Panc1 (cell line): ENCODE measurements at regions not wholly inside any gene's neighbourhood (a gene's known extent, or its start where the extent isn't known, plus 50 kb on each side); places are given as distances from the start of the nearest gene placed in this dataset.

Source experiments
- ATAC-seq: fragments of 200-7000 bp; cut with Tn5 transposase; 2 replicates; pipeline ENCODE4 v1.9.1; 2020; ENCODE audit warnings: mild to moderate bottlenecking, moderate library complexity
- BruUV-seq: library from RNA; stranded (reverse); fragments of 400-500 nt; replicated peaks from 2 replicates; lab custom pipeline; 2021; lab: Mats Ljungman, UMichigan
- CTCF ChIA-PET: fragments of 300-600 bp; sonication (Branson Sonifier 250); formaldehyde crosslinking; loops from one replicate; lab custom pipeline; 2022; ENCODE audit warnings: antibody characterized with exemption; lab: Charles Lee
- POLR2A ChIA-PET: fragments of 300-600 bp; sonication (Branson Sonifier 250); formaldehyde crosslinking; loops from one replicate; lab custom pipeline; 2022; ENCODE audit warnings: antibody characterized with exemption; lab: Charles Lee
- DNase-seq: peaks from one replicate; pipeline ENCODE4 v3.0.0-alpha.2; 2010; ENCODE audit warnings: low read depth, low spot score
- H3K27ac ChIP-seq: 2 replicates; pipeline ENCODE4 v1.5.1; 2011; ENCODE audit warnings: mild to moderate bottlenecking, low read length, inconsistent platforms
- H3K27me3 ChIP-seq: fragments of 200-500 bp; sonication (Bioruptor generic); 2 replicates; pipeline ENCODE4 v1.6.0; 2014; ENCODE audit warnings: low read length, inconsistent platforms; ENCODE audit not compliant: control insufficient read depth, insufficient read depth
- H3K36me3 ChIP-seq: fragments of 200-500 bp; sonication (Bioruptor generic); 2 replicates; pipeline ENCODE4 v1.5.1; 2014; ENCODE audit warnings: inconsistent platforms, mild to moderate bottlenecking, low read length, moderate library complexity; ENCODE audit not compliant: control insufficient read depth, insufficient read depth
- H3K4me1 ChIP-seq: 2 replicates; pipeline ENCODE4 v1.5.1; 2011; ENCODE audit warnings: inconsistent platforms, mild to moderate bottlenecking, low read length, moderate library complexity; ENCODE audit not compliant: control insufficient read depth, insufficient read depth
- H3K4me3 ChIP-seq, 2 experiments: 2 replicates each; pipeline ENCODE4 v1.5.1; 2011 to 2012; ENCODE audit warnings: low read depth in 2 of 2, low read length in 2 of 2, mild to moderate bottlenecking in 2 of 2, inconsistent platforms in 1 of 2, moderate library complexity in 1 of 2
- H3K9me3 ChIP-seq: fragments of 200-500 bp; sonication (Bioruptor generic); 2 replicates; pipeline ENCODE4 v1.5.1; 2014; ENCODE audit warnings: low read depth, mild to moderate bottlenecking, inconsistent platforms, low read length, moderate library complexity; ENCODE audit not compliant: control insufficient read depth, insufficient read depth
- CTCF ChIP-seq: fragments of 450-650 bp; IDR thresholded peaks from 2 replicates; pipeline ENCODE4 v1.5.1; 2017; ENCODE audit warnings: mild to moderate bottlenecking
- POLR2AphosphoS5 ChIP-seq: IDR thresholded peaks from 2 replicates; pipeline ENCODE4 v1.6.1; 2012; ENCODE audit warnings: mild to moderate bottlenecking, low read depth, low read length, moderate library complexity
- REST ChIP-seq, 2 experiments: IDR thresholded peaks; 2 replicates each; pipeline ENCODE4 v1.6.1; 2011 to 2012; ENCODE audit warnings: low read depth in 2 of 2, control low read depth in 1 of 2, low read length in 1 of 2, mild to moderate bottlenecking in 1 of 2, moderate library complexity in 1 of 2; ENCODE audit not compliant: insufficient read depth in 1 of 2
- SIN3A ChIP-seq: IDR thresholded peaks from 2 replicates; pipeline ENCODE4 v1.6.1; 2012; ENCODE audit warnings: low read depth, mild to moderate bottlenecking, low read length, moderate library complexity, borderline replicate concordance; ENCODE audit not compliant: insufficient read depth
- TCF7L2 ChIP-seq: IDR thresholded peaks from 2 replicates; pipeline ENCODE4 v1.6.1; 2011; ENCODE audit warnings: mild to moderate bottlenecking, low read depth, low read length, inconsistent platforms
- in situ Hi-C: cut with HindIII; loops from 2 replicates; pipeline ENCODE4 v1.10.0; 2016; ENCODE audit warnings: low sequenced_read_pairs, low pct_unique_long_range_greater_than_20kb
- intact Hi-C: fragments of 100-400 bp; cut with micrococcal nuclease; formaldehyde crosslinking; loops from one replicate; pipeline ENCODE4 v1.10.0; 2022; ENCODE audit not compliant: unreplicated experiment

- BruUV-seq: no TSS peak
- in situ Hi-C loops: no loop called here
Measured at GRCh38 chr5:102701748-102702147, 53.4 kb upstream of the PAM start.

More at GRCh38 chr5:102701748-102702147, 53.4 kb upstream of the PAM start:
- ATAC-seq (no peak), DNase-seq (no peak)
- ChIA-PET CTCF (no interaction called here), POLR2A (no interaction called here)
- Histone ChIP-seq H3K4me3 (no peak overlapping the region), H3K27ac (no peak overlapping the region), H3K4me1 (no peaks in the 10 kb centered on the region), H3K27me3 (no peaks in the 10 kb centered on the region), H3K9me3 (no peaks in the 10 kb centered on the region), H3K36me3 (no peaks in the 10 kb centered on the region)
- TF ChIP-seq TCF7L2: no peak
- no peak for TF ChIP-seq CTCF
- TF ChIP-seq REST (IDR thresholded peaks at IDR 0.05; ENCODE audit: insufficient read depth in 1 of 2, low read depth in 2 of 2, low read length in 1 of 2): no peak
- TF ChIP-seq POLR2AphosphoS5: no peak
- no peak for TF ChIP-seq SIN3A
- intact Hi-C loops: no loop called here
